Small intestine (tissue), 7 donors: ENCODE measurements at regions not wholly inside any gene's neighbourhood (a gene's known extent, or its start where the extent isn't known, plus 50 kb on each side); places are given as distances from the start of the nearest gene placed in this dataset.

Experiments
- DNase-seq, 2 donors: peaks; one replicate each; pipeline versions ENCODE4 v3.0.0 to v3.0.0-alpha.2; 2013
- FAIRE-seq: peaks from 2 replicates; lab custom pipeline; 2012; peaks lifted over from hg19 to GRCh38; lab: Jason Lieb, UNC
- H3K27ac ChIP-seq, 3 donors: one replicate each; pipeline ENCODE4 v1.5.1; 2013; ENCODE audit warnings: low read length in 2 of 3, mild to moderate bottlenecking in 2 of 3, control low read depth in 1 of 3, inconsistent platforms in 1 of 3, low read depth in 1 of 3, moderate library complexity in 1 of 3
- H3K27me3 ChIP-seq, 3 donors: one replicate each; pipeline ENCODE4 v1.6.1; 2013; ENCODE audit warnings: low read length in 3 of 3, inconsistent platforms in 1 of 3; ENCODE audit not compliant: control insufficient read depth in 3 of 3, insufficient read depth in 3 of 3
- H3K36me3 ChIP-seq, 3 donors: one replicate each; pipeline ENCODE4 v1.6.1; 2013; ENCODE audit warnings: low read length in 3 of 3, inconsistent platforms in 1 of 3, low read depth in 1 of 3, mild to moderate bottlenecking in 1 of 3, moderate library complexity in 1 of 3; ENCODE audit not compliant: control insufficient read depth in 3 of 3, insufficient read depth in 2 of 3
- H3K4me1 ChIP-seq, 3 donors: one replicate each; pipeline ENCODE4 v1.6.1; 2013; ENCODE audit warnings: low read length in 2 of 3, inconsistent platforms in 1 of 3, low read depth in 1 of 3, mild to moderate bottlenecking in 1 of 3, moderate library complexity in 1 of 3; ENCODE audit not compliant: control insufficient read depth in 3 of 3, insufficient read depth in 2 of 3
- H3K4me3 ChIP-seq, 3 donors: one replicate each; pipeline ENCODE4 v1.5.1; 2013; ENCODE audit warnings: low read length in 3 of 3, control low read depth in 1 of 3, inconsistent platforms in 1 of 3, low read depth in 1 of 3, mild to moderate bottlenecking in 1 of 3, moderate library complexity in 1 of 3
- H3K9me3 ChIP-seq, 2 donors: one replicate each; pipeline ENCODE4 v1.6.1; 2013; ENCODE audit warnings: low read depth in 1 of 2, low read length in 1 of 2; ENCODE audit not compliant: control insufficient read depth in 2 of 2, insufficient read depth in 1 of 2
- WGBS, 3 donors: extraction: QIAGEN DNeasy Blood & Tissue Kit; methylation state at CpG; one replicate each; pipeline ENCODE4 v1.1.7; 2013; 5-methylcytosine and 5-hydroxymethylcytosine counted together
- donor health status: healthy with polysubstance abuse.
- donor health status: control.
- donor health status: control.
- donor health status: Bipolar disorder and iron deficiency.
- donor health status: healthy.

DNA sequence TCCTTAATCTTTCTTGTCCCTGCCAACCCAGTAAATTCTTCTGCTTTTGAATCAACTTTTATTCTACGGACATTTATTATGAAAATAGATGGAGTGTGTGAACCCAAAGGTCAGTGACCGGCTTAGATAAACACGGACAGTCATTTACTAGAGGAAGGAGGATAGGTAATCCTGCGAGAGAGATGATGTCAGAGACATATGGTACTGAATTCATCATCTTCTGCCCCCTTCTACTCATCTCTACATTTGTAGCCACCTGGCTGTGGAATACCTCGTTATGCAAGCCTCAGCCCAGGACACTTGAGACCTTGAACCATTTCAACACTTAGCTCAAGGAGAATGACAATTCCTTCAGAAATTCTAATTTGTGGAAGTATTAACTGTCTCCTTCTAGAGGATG, 443.6 kb downstream of the TDRD15 start:
- no peak overlapping the region for H3K27ac ChIP-seq
- no peaks in the 10 kb centered on the region for H3K27me3 ChIP-seq
- no peaks in the 10 kb centered on the region for H3K4me1 ChIP-seq
- no peak overlapping the region for H3K4me3 ChIP-seq
- no peak for FAIRE-seq
- no peak for DNase-seq
- no peaks in the 10 kb centered on the region for H3K36me3 ChIP-seq
- WGBS, 3 donors: 52 to 59% (median 58%) methylated on average over 5 of the region's 5 CpGs
- no peaks in the 10 kb centered on the region for H3K9me3 ChIP-seq

DNA sequence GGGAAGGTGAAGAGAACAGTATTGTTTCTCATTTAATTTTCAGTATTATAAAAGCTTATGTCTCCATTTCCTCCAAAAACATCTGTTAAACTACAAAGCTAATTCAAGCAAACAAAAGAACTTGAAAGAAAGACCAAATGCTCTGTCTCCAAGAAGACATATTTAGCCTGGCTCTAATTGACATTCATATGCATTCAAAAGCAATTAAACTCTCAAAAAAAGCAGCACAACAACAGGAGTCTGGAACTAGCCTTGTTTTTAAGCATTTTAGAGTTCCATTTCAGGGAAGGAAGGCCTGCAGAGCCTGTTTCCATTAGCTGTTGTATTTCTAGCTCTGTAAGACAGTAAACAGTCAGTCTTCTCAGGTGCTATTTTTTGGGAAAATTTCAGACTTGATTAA, 447.9 kb downstream of the TDRD15 start:
- Histone ChIP-seq H3K36me3 (no peaks in the 10 kb centered on the region), H3K27ac (no peak overlapping the region), H3K9me3 (peaks cover 0 to 2% of the 10 kb centered on the region in 2 donors), H3K27me3 (no peaks in the 10 kb centered on the region), H3K4me3 (no peak overlapping the region), H3K4me1 (no peaks in the 10 kb centered on the region)
- FAIRE-seq (no peak), DNase-seq (no peak)

GRCh38 chr2:21580391-21580790, 456.6 kb downstream of the TDRD15 start:
- Histone ChIP-seq H3K9me3 (no peaks in the 10 kb centered on the region), H3K27ac (no peak overlapping the region), H3K27me3 (no peaks in the 10 kb centered on the region), H3K4me3 (no peak overlapping the region), H3K4me1 (no peaks in the 10 kb centered on the region), H3K36me3 (no peaks in the 10 kb centered on the region)
- FAIRE-seq (no peak), DNase-seq (no peak)
- 88 to 98% (median 95%) methylated on average over 1 of the region's 1 CpG for WGBS, 3 donors

DNA sequence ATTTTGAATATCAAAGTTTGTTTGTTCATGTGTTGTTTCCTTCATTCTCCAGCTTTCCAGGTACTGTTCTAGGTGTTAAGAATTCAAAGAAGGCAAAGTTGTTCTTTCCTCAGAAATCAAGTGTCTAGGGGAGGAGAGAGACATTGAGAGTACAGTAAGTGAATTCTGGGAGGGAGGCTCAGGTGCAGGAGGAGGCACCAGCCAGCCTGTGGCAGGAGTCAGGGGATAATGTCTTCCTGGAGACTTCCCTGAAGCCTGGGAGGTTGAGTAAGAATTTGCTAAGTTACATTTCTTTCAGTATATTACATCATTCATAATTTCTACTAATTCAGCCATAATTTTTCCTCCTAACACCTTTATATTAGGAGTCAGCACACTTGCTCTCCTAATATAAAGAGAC, 462.1 kb downstream of the TDRD15 start:
- Histone ChIP-seq H3K36me3 (no peaks in the 10 kb centered on the region), H3K9me3 (no peaks in the 10 kb centered on the region), H3K4me1 (no peaks in the 10 kb centered on the region), H3K27ac (no peak overlapping the region), H3K4me3 (no peak overlapping the region), H3K27me3 (no peaks in the 10 kb centered on the region)
- FAIRE-seq: no peak
- DNase-seq: no peak

GRCh38 chr2:21590026-21590690, 466.4 kb downstream of the TDRD15 start:
- Histone ChIP-seq H3K9me3 (no peaks in the 10 kb centered on the region), H3K36me3 (no peaks in the 10 kb centered on the region), H3K4me3 (no peak overlapping the region), H3K4me1 (no peaks in the 10 kb centered on the region), H3K27me3 (no peaks in the 10 kb centered on the region), H3K27ac (no peak overlapping the region)
- WGBS, 3 donors: 74 to 80% (median 80%) methylated on average over 7 of the region's 7 CpGs
- FAIRE-seq: no peak
- DNase-seq: no peak

GRCh38 chr2:21591926-21592325, 468.2 kb downstream of the TDRD15 start:
- 66 to 77% (median 75%) methylated on average over 1 of the region's 1 CpG for WGBS, 3 donors
- H3K36me3 ChIP-seq: no peaks in the 10 kb centered on the region
- H3K4me1 ChIP-seq: no peaks in the 10 kb centered on the region
- no peak overlapping the region for H3K4me3 ChIP-seq
- no peaks in the 10 kb centered on the region for H3K27me3 ChIP-seq
- no peak for DNase-seq
- H3K27ac ChIP-seq: no peak overlapping the region
- no peak for FAIRE-seq
- peaks cover 0 to 2% of the 10 kb centered on the region in 2 donors for H3K9me3 ChIP-seq

DNA sequence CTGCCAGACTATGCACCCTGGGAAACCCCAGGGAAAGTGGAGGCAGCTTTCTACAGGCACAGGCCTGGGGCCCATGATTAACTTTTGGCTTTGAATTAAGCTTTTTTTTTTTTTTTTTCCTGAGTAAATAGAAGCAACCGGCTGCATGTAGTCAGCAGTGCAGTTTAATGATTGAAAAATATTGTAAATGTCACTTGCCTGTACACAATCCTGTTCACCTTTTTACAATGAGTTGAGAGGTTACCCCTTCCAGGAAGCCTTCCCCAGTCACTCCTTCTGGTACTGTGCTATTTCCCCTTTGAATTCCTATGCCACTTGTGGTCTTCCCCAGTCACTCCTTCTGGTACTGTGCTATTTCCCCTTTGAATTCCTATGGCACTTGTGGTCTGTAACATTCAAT, 475.6 kb downstream of the TDRD15 start:
- FAIRE-seq (no peak), DNase-seq (no peak)
- H3K27me3 ChIP-seq: no peaks in the 10 kb centered on the region
- H3K27ac ChIP-seq: no peak overlapping the region
- H3K9me3 ChIP-seq: peaks cover 0 to 2% of the 10 kb centered on the region in 2 donors
- no peak overlapping the region for H3K4me3 ChIP-seq
- no peaks in the 10 kb centered on the region for H3K4me1 ChIP-seq
- WGBS, 3 donors: 45 to 53% (median 47%) methylated on average over 1 of the region's 1 CpG
- no peaks in the 10 kb centered on the region for H3K36me3 ChIP-seq

DNA sequence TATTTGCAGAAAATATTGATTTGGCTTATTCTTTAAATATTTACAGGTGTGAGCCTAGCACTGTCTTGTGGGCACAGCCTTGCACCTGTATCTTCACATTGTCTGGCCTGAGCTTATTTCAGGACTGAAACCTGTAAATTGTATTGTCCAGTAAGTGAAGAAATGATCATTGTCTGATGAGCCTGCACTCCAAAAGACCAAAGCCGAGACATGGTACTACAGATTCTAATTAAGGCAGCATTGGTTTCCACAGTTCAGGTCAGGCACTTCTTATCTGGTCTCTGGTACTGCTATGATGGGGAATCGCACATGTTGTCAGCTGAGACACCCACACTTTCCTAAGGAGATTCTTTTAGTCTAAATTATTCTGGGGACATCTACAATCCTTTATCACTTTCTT, 479.0 kb downstream of the TDRD15 start:
- FAIRE-seq (no peak), DNase-seq (no peak)
- no peaks in the 10 kb centered on the region for H3K36me3 ChIP-seq
- H3K9me3 ChIP-seq: no peaks in the 10 kb centered on the region
- no peak overlapping the region for H3K4me3 ChIP-seq
- WGBS, 3 donors: 85 to 92% (median 88%) methylated on average over 2 of the region's 2 CpGs
- H3K27ac ChIP-seq: no peak overlapping the region
- H3K27me3 ChIP-seq: peaks cover 0 to 2% (median 0%) of the 10 kb centered on the region in 3 donors
- no peaks in the 10 kb centered on the region for H3K4me1 ChIP-seq

- DNase-seq (no peak), FAIRE-seq (no peak)
- H3K27ac ChIP-seq: no peak overlapping the region
- peaks cover 0 to 2% (median 0%) of the 10 kb centered on the region in 3 donors for H3K27me3 ChIP-seq
- no peaks in the 10 kb centered on the region for H3K36me3 ChIP-seq
- H3K9me3 ChIP-seq: no peaks in the 10 kb centered on the region
- no peak overlapping the region for H3K4me3 ChIP-seq
- 73 to 85% (median 77%) methylated on average over 6 of the region's 6 CpGs for WGBS, 3 donors
- H3K4me1 ChIP-seq: no peaks in the 10 kb centered on the region
Observed at GRCh38 chr2:21607572-21607971, 483.8 kb downstream of the TDRD15 start.
